Peyer's patch (tissue), 4 donors: ENCODE measurements at regions not wholly inside any gene's neighbourhood (a gene's known extent, or its start where the extent isn't known, plus 50 kb on each side); places are given as distances from the start of the nearest gene placed in this dataset.

Experiments
- CTCF ChIP-seq, 6 experiments: fragments of 450-650 bp in 4 of 6; fragments of 200-600 bp in 2 of 6; sonication (generic) in 1 of 6; IDR thresholded peaks; one replicate each; pipeline ENCODE4 v1.5.1; 2017 to 2019; ENCODE audit warnings: antibody characterized with exemption in 6 of 6, mild to moderate bottlenecking in 3 of 6, moderate library complexity in 1 of 6
- POLR2A ChIP-seq, 2 donors: fragments of 450-650 bp; IDR thresholded peaks; one replicate each; pipeline ENCODE4 v1.5.1; 2017; ENCODE audit warnings: antibody characterized with exemption in 2 of 2, mild to moderate bottlenecking in 2 of 2, moderate library complexity in 2 of 2

GRCh38 chr14:85852906-85853305, 323.0 kb downstream of the FLRT2 start:
- TF ChIP-seq CTCF (IDR thresholded peaks at IDR 0.05) = no peak
- no peak for TF ChIP-seq POLR2A (IDR thresholded peaks at IDR 0.05)
